Esophagus muscularis mucosa (tissue), 4 donors: ENCODE measurements at regions not wholly inside any gene's neighbourhood (a gene's known extent, or its start where the extent isn't known, plus 50 kb on each side); places are given as distances from the start of the nearest gene placed in this dataset.

Source experiments
- DNase-seq: peaks from one replicate; pipeline ENCODE4 v3.0.0-alpha.2; 2017; ENCODE audit errors: extremely low spot score
- H3K27ac ChIP-seq, 4 donors: fragments of 200-600 bp; sonication (generic); replicated peaks in 1 of 4; 1 replicate in 3 of 4; 2 replicates in 1 of 4; pipeline ENCODE4 v1.5.1; 2016 to 2019; ENCODE audit warnings: mild to moderate bottlenecking in 1 of 4
- H3K27me3 ChIP-seq, 4 donors: fragments of 200-600 bp; sonication (generic); one replicate each; pipeline versions ENCODE4 v1.5.1 to v1.6.0; 2016 to 2019
- H3K36me3 ChIP-seq, 4 donors: fragments of 200-600 bp; sonication (generic); one replicate each; pipeline ENCODE4 v1.5.1; 2016 to 2019
- H3K4me1 ChIP-seq, 4 donors: fragments of 200-600 bp; sonication (generic); one replicate each; pipeline ENCODE4 v1.5.1; 2016 to 2019
- H3K4me3 ChIP-seq, 4 donors: fragments of 200-600 bp; sonication (generic); 1 replicate in 2 of 4; 2 replicates in 2 of 4; pipeline ENCODE4 v1.5.1; 2016 to 2019; ENCODE audit warnings: mild to moderate bottlenecking in 4 of 4, moderate library complexity in 1 of 4
- H3K9me3 ChIP-seq, 4 donors: fragments of 200-600 bp; sonication (generic); 1 replicate in 3 of 4; 2 replicates in 1 of 4; pipeline ENCODE4 v1.5.1; 2016 to 2019
- EP300 ChIP-seq: sonication (generic); formaldehyde crosslinking; IDR thresholded peaks from one replicate; pipeline ENCODE4 v1.6.1; 2017; ENCODE audit warnings: antibody characterized with exemption
- POLR2A ChIP-seq: fragments of 450-650 bp; IDR thresholded peaks from one replicate; pipeline ENCODE4 v1.6.1; 2017; ENCODE audit warnings: antibody characterized with exemption, moderate library complexity, mild to moderate bottlenecking, low read depth
- POLR2AphosphoS5 ChIP-seq, 2 donors: sonication (generic); formaldehyde crosslinking; IDR thresholded peaks; one replicate each; pipeline ENCODE4 v1.6.1; 2017; ENCODE audit warnings: antibody characterized with exemption in 2 of 2
- WGBS: methylation state at CpG from one replicate; pipeline ENCODE4 v1.1.5; 2018; 5-methylcytosine and 5-hydroxymethylcytosine counted together
- intact Hi-C: fragments of 100-400 bp; cut with DNase I; formaldehyde crosslinking; loops from one replicate; pipeline ENCODE4 v1.15.1; 2023
- TF ChIP-seq, protein P1 (sequence below), 3 experiments: fragments of 200-600 bp in 2 of 3; fragments of 450-650 bp in 1 of 3; sonication (generic) in 2 of 3; IDR thresholded peaks; one replicate each; pipeline ENCODE4 v1.5.1; 2017 to 2019; ENCODE audit warnings: antibody characterized with exemption in 3 of 3, mild to moderate bottlenecking in 2 of 3, moderate library complexity in 1 of 3

- Histone ChIP-seq H3K27ac (no peak overlapping the region), H3K9me3 (peaks cover 0 to 11% (median 3%) of the 10 kb centered on the region in 4 donors), H3K4me3 (no peak overlapping the region), H3K36me3 (no peaks in the 10 kb centered on the region), H3K27me3 (no peaks in the 10 kb centered on the region), H3K4me1 (no peaks in the 10 kb centered on the region)
- intact Hi-C loops: no loop called here
- DNase-seq: no peak
- no peak for TF ChIP-seq EP300
- TF ChIP-seq, protein P1, sequence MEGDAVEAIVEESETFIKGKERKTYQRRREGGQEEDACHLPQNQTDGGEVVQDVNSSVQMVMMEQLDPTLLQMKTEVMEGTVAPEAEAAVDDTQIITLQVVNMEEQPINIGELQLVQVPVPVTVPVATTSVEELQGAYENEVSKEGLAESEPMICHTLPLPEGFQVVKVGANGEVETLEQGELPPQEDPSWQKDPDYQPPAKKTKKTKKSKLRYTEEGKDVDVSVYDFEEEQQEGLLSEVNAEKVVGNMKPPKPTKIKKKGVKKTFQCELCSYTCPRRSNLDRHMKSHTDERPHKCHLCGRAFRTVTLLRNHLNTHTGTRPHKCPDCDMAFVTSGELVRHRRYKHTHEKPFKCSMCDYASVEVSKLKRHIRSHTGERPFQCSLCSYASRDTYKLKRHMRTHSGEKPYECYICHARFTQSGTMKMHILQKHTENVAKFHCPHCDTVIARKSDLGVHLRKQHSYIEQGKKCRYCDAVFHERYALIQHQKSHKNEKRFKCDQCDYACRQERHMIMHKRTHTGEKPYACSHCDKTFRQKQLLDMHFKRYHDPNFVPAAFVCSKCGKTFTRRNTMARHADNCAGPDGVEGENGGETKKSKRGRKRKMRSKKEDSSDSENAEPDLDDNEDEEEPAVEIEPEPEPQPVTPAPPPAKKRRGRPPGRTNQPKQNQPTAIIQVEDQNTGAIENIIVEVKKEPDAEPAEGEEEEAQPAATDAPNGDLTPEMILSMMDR (IDR thresholded peaks at IDR 0.05): no peak
- TF ChIP-seq POLR2A: no peak
- TF ChIP-seq POLR2AphosphoS5 (IDR thresholded peaks at IDR 0.05): no peak
These were observed 72.7 kb upstream of the EDNRA start for GRCh38 chr4:147408189-147408588.

GRCh38 chr4:147409350-147409749 is 71.5 kb upstream of the EDNRA start:
- no peak overlapping the region for H3K4me3 ChIP-seq
- intact Hi-C loops: no loop called here
- no peak overlapping the region for H3K27ac ChIP-seq
- DNase-seq: no peak
- 42% methylated on average over 2 of the region's 2 CpGs for WGBS
- no peaks in the 10 kb centered on the region for H3K27me3 ChIP-seq
- H3K9me3 ChIP-seq: peaks cover 0 to 6% (median under 1%) of the 10 kb centered on the region in 4 donors
- H3K36me3 ChIP-seq: no peaks in the 10 kb centered on the region
- H3K4me1 ChIP-seq: no peaks in the 10 kb centered on the region
- TF ChIP-seq POLR2AphosphoS5 (IDR thresholded peaks at IDR 0.05) (no peak), POLR2A (no peak), EP300 (no peak)
- TF ChIP-seq, protein P1 (IDR thresholded peaks at IDR 0.05): no peak

GRCh38 chr4:147418226-147418625 is 62.7 kb upstream of the EDNRA start:
- Histone ChIP-seq H3K4me1 (no peaks in the 10 kb centered on the region), H3K27ac (no peak overlapping the region), H3K27me3 (no peaks in the 10 kb centered on the region), H3K36me3 (no peaks in the 10 kb centered on the region), H3K4me3 (no peak overlapping the region), H3K9me3 (no peaks in the 10 kb centered on the region)
- WGBS: 83% methylated on average over 1 of the region's 1 CpG
- intact Hi-C loops: no loop called here
- DNase-seq: no peak
- TF ChIP-seq POLR2A: no peak
- TF ChIP-seq, protein P1 (IDR thresholded peaks at IDR 0.05): no peak
- TF ChIP-seq POLR2AphosphoS5 (IDR thresholded peaks at IDR 0.05): no peak
- no peak for TF ChIP-seq EP300

DNA sequence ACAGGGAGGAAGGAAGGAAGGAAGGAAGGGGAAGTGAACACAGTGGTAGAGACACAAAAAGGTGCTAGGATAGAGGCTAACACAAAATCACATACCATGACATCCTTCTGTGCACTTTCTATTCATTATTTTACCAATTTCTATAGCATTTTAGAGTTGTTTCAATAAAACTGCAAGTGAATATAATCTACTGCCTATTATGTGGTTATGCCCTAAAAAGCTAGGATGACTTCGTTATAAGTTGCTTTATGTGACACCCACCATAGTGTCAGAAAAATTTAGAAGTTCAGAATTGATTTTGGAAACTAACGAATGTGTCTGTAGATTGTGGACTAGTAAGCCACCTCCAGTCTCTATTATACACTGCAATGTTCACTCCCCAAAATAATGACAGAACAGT is 59.4 kb upstream of the EDNRA start:
- DNase-seq: no peak
- Histone ChIP-seq H3K9me3 (no peaks in the 10 kb centered on the region), H3K36me3 (no peaks in the 10 kb centered on the region), H3K27me3 (no peaks in the 10 kb centered on the region), H3K27ac (no peak overlapping the region), H3K4me3 (no peak overlapping the region), H3K4me1 (no peaks in the 10 kb centered on the region)
- intact Hi-C loops: no loop called here
- TF ChIP-seq POLR2AphosphoS5 (IDR thresholded peaks at IDR 0.05): no peak
- TF ChIP-seq POLR2A: no peak
- TF ChIP-seq, protein P1 (IDR thresholded peaks at IDR 0.05): no peak
- no peak for TF ChIP-seq EP300
- WGBS: 90% methylated on average over 2 of the region's 2 CpGs

DNA sequence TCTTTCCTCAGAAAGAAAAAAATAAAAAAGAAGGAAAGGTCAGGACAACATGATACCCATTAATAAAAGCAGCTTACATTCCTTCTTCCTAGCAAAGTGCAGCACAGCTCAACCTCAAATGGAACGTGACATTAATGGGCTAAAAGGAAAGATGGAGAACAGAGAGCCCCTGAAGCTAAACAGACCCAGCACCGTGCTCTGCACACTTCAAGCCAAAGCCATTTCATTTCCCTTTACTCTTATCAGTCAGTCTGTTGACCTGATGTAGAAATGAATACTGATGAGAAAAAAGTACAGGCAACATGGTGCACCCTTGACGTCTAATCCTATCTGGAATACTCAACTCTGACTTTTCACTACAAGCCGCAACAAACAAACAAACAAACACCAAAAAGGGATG is 57.7 kb upstream of the EDNRA start:
- no peaks in the 10 kb centered on the region for H3K4me1 ChIP-seq
- DNase-seq: no peak
- WGBS: 54% methylated on average over 4 of the region's 4 CpGs
- no peak for TF ChIP-seq POLR2AphosphoS5 (IDR thresholded peaks at IDR 0.05)
- TF ChIP-seq POLR2A: no peak
- no peak for TF ChIP-seq EP300
- TF ChIP-seq, protein P1 (IDR thresholded peaks at IDR 0.05): no peak
- no peaks in the 10 kb centered on the region for H3K36me3 ChIP-seq
- no peaks in the 10 kb centered on the region for H3K27me3 ChIP-seq
- no peak overlapping the region for H3K4me3 ChIP-seq
- intact Hi-C loops: no loop called here
- no peaks in the 10 kb centered on the region for H3K9me3 ChIP-seq
- no peak overlapping the region for H3K27ac ChIP-seq
